A673 (cell line): ENCODE measurements at regions not wholly inside any gene's neighbourhood (a gene's known extent, or its start where the extent isn't known, plus 50 kb on each side); places are given as distances from the start of the nearest gene placed in this dataset.

ENCODE experiments used
- BruUV-seq: library from RNA; stranded (reverse); fragments of 400-500 nt; replicated peaks from 2 replicates; lab custom pipeline; 2021; lab: Mats Ljungman, UMichigan
- CTCF ChIA-PET: fragments of 300-600 bp; sonication (Branson Sonifier 250); formaldehyde crosslinking; loops from one replicate; lab custom pipeline; 2022; ENCODE audit warnings: antibody characterized with exemption; lab: Charles Lee
- POLR2A ChIA-PET: fragments of 300-600 bp; sonication (Branson Sonifier 250); formaldehyde crosslinking; loops from one replicate; lab custom pipeline; 2022; ENCODE audit warnings: antibody characterized with exemption; ENCODE audit not compliant: low non-redundant PET; lab: Charles Lee
- DNase-seq: peaks from one replicate; pipeline ENCODE4 v3.0.0-alpha.2; 2015; ENCODE audit warnings: low spot score
- H3K27ac ChIP-seq: fragments of 200-600 bp; sonication (generic); 2 replicates; pipeline ENCODE4 v1.5.1; 2016; ENCODE audit warnings: mixed run types, low read depth, mild to moderate bottlenecking, mixed read lengths, antibody characterized with exemption, low read length; ENCODE audit not compliant: poor library complexity, severe bottlenecking
- H3K27me3 ChIP-seq: fragments of 200-600 bp; sonication (generic); replicated peaks from 2 replicates; pipeline ENCODE4 v1.6.1; 2017; ENCODE audit warnings: mixed run types, low read depth, mild to moderate bottlenecking, mixed read lengths, antibody characterized with exemption, low read length; ENCODE audit not compliant: insufficient read depth, poor library complexity
- H3K36me3 ChIP-seq: fragments of 200-600 bp; sonication (generic); 2 replicates; pipeline ENCODE4 v1.6.1; 2016; ENCODE audit warnings: mixed run types, mild to moderate bottlenecking, mixed read lengths, antibody characterized with exemption, low read length; ENCODE audit not compliant: insufficient read depth, poor library complexity, severe bottlenecking
- H3K4me1 ChIP-seq: fragments of 200-600 bp; sonication (generic); 2 replicates; pipeline ENCODE4 v1.6.1; 2017; ENCODE audit warnings: mixed run types, mild to moderate bottlenecking, mixed read lengths, antibody characterized with exemption, low read length; ENCODE audit not compliant: insufficient read depth, poor library complexity, severe bottlenecking
- H3K4me3 ChIP-seq: fragments of 200-600 bp; sonication (generic); 2 replicates; pipeline ENCODE4 v1.5.1; 2016; ENCODE audit warnings: low read depth, mixed run types, mild to moderate bottlenecking, mixed read lengths, low read length; ENCODE audit not compliant: poor library complexity, severe bottlenecking
- H3K9me3 ChIP-seq: fragments of 200-600 bp; sonication (generic); 2 replicates; pipeline ENCODE4 v1.6.1; 2016; ENCODE audit warnings: mixed run types, low read depth, mild to moderate bottlenecking, mixed read lengths, antibody characterized with exemption, low read length; ENCODE audit not compliant: poor library complexity, severe bottlenecking
- EZH2 ChIP-seq: fragments of 200-600 bp; sonication (generic); IDR thresholded peaks from 2 replicates; pipeline ENCODE4 v1.6.1; 2017; ENCODE audit warnings: borderline replicate concordance, low read depth, mild to moderate bottlenecking, mixed read lengths, antibody characterized with exemption, low read length; ENCODE audit not compliant: poor library complexity, severe bottlenecking
- intact Hi-C: fragments of 100-400 bp; cut with micrococcal nuclease; formaldehyde crosslinking; loops from one replicate; pipeline ENCODE4 v1.10.0; 2022; ENCODE audit not compliant: unreplicated experiment
- TF ChIP-seq, protein P1 (sequence below): fragments of 300-800, 200-600 bp; sonication (generic); conservative IDR thresholded peaks from 2 replicates; pipeline ENCODE4 v1.5.1; 2017; ENCODE audit warnings: low read depth, mild to moderate bottlenecking, antibody characterized with exemption, low read length, moderate library complexity, mixed read lengths

DNA sequence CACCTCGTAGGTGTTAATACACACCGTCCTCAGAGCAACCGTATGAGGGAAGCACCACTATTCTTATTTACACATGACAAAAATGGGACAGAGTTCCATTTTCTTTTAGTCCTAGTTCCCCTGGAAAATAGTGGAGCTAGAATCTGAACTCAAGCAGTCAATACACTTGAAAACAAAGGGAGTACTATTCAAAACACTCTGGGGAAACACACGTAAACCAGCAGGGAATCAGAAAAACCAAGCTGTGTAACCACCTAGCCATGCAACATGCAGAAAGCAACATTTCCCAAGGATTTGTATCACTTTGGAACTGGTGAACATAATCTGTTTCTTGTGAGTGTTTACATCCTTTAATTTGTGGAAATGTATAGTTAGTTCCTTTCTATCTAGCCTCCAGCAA, 208.2 kb downstream of the UBE2E3 start:
- Histone ChIP-seq H3K36me3 (no peaks in the 10 kb centered on the region), H3K27ac (no peak overlapping the region), H3K27me3 (no peaks in the 10 kb centered on the region), H3K4me1 (no peaks in the 10 kb centered on the region), H3K9me3 (no peaks in the 10 kb centered on the region), H3K4me3 (no peak overlapping the region)
- ChIA-PET CTCF (no interaction called here), POLR2A (no interaction called here)
- no peak for TF ChIP-seq EZH2
- BruUV-seq, result no TSS peak
- DNase-seq, result peak; percentile 7
- intact Hi-C loops, result no loop called here

DNA sequence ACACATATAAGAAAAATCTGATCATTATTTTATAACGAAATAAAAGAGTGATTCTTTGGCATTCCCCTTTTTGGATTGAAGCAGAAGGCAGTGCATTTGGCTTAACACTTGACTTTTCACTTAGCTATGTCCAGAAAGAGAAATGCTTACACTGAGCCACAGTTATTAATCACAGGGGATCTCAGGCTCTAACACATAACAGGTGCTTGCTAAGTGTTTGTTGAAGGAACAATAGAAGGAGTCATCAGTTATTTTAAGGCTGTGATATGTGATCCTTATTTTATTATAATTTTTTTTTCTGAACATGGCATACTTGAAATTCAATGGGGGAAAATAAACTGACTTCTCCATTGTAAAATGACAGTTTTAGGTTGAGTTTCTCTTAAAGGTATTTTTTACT, 209.5 kb downstream of the UBE2E3 start:
- Histone ChIP-seq H3K9me3 (no peaks in the 10 kb centered on the region), H3K4me3 (no peak overlapping the region), H3K27me3 (no peaks in the 10 kb centered on the region), H3K36me3 (no peaks in the 10 kb centered on the region), H3K4me1 (no peaks in the 10 kb centered on the region), H3K27ac (no peak overlapping the region)
- no peak for DNase-seq
- no TSS peak for BruUV-seq
- ChIA-PET POLR2A (no interaction called here), CTCF (no interaction called here)
- intact Hi-C loops, result no loop called here
- TF ChIP-seq, protein P1, sequence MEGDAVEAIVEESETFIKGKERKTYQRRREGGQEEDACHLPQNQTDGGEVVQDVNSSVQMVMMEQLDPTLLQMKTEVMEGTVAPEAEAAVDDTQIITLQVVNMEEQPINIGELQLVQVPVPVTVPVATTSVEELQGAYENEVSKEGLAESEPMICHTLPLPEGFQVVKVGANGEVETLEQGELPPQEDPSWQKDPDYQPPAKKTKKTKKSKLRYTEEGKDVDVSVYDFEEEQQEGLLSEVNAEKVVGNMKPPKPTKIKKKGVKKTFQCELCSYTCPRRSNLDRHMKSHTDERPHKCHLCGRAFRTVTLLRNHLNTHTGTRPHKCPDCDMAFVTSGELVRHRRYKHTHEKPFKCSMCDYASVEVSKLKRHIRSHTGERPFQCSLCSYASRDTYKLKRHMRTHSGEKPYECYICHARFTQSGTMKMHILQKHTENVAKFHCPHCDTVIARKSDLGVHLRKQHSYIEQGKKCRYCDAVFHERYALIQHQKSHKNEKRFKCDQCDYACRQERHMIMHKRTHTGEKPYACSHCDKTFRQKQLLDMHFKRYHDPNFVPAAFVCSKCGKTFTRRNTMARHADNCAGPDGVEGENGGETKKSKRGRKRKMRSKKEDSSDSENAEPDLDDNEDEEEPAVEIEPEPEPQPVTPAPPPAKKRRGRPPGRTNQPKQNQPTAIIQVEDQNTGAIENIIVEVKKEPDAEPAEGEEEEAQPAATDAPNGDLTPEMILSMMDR, result no peak

DNA sequence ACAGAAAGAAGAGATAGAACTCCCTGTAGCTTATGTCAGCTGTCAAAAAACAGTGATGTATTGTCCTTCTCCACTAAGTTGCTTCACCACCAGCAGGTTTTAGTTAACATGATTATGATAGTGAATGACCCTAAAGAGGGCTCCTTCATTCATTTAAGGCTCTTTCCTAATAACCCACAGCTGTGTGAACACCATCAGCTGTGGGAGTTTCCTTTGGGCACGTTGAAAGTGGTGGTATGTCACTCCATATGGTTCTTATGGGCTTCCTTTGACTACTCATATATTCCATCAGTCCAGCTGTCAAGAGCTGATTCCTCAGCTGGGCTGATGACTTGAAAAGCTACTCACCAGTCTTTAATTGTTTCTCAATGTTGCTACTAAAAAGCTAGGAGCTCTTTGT, 210.3 kb downstream of the UBE2E3 start:
- CTCF ChIA-PET, result no interaction called here
- DNase-seq, result peak; percentile 61
- Histone ChIP-seq H3K27me3 (no peaks in the 10 kb centered on the region), H3K27ac (no peak overlapping the region), H3K36me3 (no peaks in the 10 kb centered on the region), H3K4me3 (no peak overlapping the region), H3K4me1 (no peaks in the 10 kb centered on the region), H3K9me3 (no peaks in the 10 kb centered on the region)
- POLR2A ChIA-PET, result no interaction called here
- BruUV-seq, result no TSS peak
- TF ChIP-seq, protein P1, result no peak
- TF ChIP-seq EZH2, result no peak
- intact Hi-C loops, result no loop called here

DNA sequence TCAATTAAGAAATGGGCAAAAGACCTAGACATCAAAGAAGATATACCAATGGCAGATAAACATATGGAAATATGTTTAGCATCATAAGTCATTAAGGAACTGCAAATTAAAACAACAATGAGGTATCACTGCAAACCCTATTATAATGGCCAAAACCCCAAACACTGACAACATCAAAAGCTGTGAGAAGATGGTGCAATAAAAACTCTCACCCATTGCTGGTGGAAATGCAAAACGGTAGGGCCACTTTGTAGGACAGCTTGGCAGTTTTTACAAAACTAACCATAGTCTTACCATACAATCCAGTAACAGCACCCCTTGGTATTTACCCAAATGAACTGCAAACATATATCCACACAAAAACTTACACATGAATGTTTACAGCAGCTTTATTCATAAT, 213.1 kb downstream of the UBE2E3 start:
- CTCF ChIA-PET, result no interaction called here
- BruUV-seq, result no TSS peak
- H3K4me3 ChIP-seq, result no peak overlapping the region
- no peak overlapping the region for H3K27ac ChIP-seq
- no peaks in the 10 kb centered on the region for H3K36me3 ChIP-seq
- intact Hi-C loops, result no loop called here
- DNase-seq, result no peak
- no peaks in the 10 kb centered on the region for H3K9me3 ChIP-seq
- H3K4me1 ChIP-seq, result no peaks in the 10 kb centered on the region
- POLR2A ChIA-PET, result no interaction called here
- H3K27me3 ChIP-seq, result no peaks in the 10 kb centered on the region
- TF ChIP-seq, protein P1, result no peak
- no peak for TF ChIP-seq EZH2
